Jurkat, Clone E6-1 (cell line): ENCODE measurements at regions not wholly inside any gene's neighbourhood (a gene's known extent, or its start where the extent isn't known, plus 50 kb on each side); places are given as distances from the start of the nearest gene placed in this dataset.
"Not testable (repeated sequence)": the region's sequence is repeated elsewhere in the genome, so short reads cannot be mapped to it uniquely, and the experiment has no call there.

Experiments used
- DNase-seq: peaks from one replicate; pipeline ENCODE4 v3.0.0-alpha.2; 2011; ENCODE audit warnings: low read depth, low spot score
- H3K4me3 ChIP-seq: 2 replicates; pipeline ENCODE4 v1.5.1; 2011; ENCODE audit warnings: mild to moderate bottlenecking, low read length, control low read depth, moderate library complexity

GRCh38 chr9:27791311-27791710 lies 218.0 kb upstream of the C9orf72 start:
- DNase-seq = no peak
- H3K4me3 ChIP-seq = no peak overlapping the region

DNA sequence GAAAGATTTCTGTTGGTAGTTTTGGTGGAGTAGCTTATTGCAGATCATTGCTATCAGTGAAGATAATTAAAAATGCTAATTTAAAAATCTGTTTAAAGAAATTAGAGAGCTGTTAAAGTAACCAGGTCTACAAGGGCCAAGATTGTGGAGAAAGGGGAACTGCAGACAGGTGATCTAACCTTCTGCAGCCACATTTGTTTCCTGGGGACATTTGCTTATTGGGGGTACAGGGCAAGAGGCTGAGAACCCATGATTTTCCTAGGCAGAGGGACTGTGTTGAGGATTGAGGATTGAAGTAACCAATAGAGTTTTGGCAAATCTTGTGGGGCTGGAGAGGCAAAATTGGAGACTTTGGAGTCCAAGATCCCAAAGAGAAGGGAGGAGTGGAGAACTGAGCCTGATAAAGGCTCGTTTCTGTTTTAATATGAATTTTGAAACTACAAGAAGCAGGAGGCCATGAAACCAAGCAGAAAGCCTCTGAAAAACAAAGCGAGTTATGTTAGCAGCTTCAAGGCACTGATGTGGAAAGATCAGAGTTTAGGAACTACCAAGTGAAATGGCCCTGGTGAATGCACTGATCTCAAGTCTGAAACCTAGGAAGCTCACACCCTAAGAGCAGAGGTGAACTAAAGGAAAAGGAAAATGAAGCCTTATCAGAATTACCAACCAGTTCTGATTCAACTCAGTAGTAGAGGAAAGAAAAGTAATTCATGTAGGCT lies 219.8 kb upstream of the C9orf72 start:
- no peak for DNase-seq
- no peak overlapping the region for H3K4me3 ChIP-seq

GRCh38 chr9:27799326-27799725 lies 226.0 kb upstream of the C9orf72 start:
- DNase-seq = no peak

DNA sequence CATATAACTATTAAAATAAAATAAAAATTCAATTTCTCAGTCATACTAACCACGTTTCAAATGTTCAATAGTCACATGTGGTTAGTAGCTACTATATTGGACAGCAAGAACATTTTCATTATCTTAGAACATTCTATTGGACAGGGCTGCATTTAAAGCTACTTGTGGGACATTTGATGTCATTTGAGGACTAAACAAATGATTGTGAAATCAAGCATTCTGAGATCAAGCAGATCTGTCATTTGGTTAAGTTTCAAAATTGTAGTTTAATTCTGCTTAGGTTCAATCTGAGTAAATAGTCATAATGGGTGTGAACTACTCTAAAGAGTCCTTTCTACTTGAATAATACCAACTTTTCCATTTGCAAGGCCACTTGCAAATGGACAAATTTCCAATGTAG lies 226.9 kb upstream of the C9orf72 start:
- no peak overlapping the region for H3K4me3 ChIP-seq
- DNase-seq = no peak

More at GRCh38 chr9:27799326-27799725, 226.0 kb upstream of the C9orf72 start:
- no peak overlapping the region for H3K4me3 ChIP-seq

DNA sequence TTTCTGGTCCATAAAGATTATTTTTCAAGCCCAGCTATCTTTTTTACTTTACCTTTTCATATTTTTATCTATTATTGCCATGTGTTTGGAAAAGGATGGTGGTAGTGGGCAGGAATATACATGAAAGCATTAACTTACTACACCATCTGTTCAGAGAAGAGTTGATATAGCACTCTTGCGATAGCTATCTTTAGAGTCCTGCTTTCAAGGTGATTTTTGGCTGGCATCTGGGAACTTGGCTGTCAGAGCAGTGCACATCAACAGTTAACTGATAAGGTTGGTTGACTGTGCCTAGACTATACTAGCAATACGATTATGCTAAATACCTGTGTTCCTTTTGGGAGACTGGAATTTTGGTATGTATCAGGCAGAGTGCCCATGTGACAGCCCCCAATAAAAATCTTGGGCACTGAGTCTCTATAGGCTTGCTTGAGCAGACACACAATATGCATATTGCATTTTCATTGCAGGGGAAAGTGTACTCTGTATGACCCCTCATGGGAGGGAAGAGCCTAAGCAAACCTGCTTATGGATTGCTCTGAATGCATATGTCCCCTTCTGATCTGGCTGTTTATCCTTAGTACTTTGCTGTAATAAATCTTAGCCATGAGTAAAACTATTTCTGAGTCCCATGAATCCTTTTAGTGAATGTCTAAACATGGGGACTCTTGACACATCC lies 227.6 kb upstream of the C9orf72 start:
- H3K4me3 ChIP-seq = no peak overlapping the region
- no peak for DNase-seq

DNA sequence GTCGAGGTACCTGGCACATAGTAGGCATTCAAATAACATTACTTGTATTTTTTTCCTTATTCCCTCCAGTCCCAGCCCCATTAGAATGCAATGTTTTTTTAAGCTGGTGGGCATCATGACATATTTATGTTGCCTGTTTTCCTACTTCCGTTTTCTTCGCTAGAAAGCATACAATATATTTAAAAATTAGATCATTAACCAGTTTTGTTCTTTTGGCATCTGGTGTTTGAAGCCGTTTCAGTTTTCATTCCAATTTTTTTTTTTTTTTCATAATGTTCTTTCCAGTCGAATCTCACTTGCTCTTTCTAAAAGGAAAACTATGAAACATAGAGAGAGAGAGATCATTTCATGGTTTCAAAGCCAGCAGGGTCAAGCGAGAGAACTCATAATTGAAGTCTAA lies 228.3 kb upstream of the C9orf72 start:
- DNase-seq = no peak
- no peak overlapping the region for H3K4me3 ChIP-seq

- DNase-seq = no peak
- no peak overlapping the region for H3K4me3 ChIP-seq
Measured at GRCh38 chr9:27802418-27802817, 229.1 kb upstream of the C9orf72 start.

GRCh38 chr9:27808864-27809263 lies 235.6 kb upstream of the C9orf72 start:
- no peak overlapping the region for H3K4me3 ChIP-seq
- DNase-seq = no peak

DNA sequence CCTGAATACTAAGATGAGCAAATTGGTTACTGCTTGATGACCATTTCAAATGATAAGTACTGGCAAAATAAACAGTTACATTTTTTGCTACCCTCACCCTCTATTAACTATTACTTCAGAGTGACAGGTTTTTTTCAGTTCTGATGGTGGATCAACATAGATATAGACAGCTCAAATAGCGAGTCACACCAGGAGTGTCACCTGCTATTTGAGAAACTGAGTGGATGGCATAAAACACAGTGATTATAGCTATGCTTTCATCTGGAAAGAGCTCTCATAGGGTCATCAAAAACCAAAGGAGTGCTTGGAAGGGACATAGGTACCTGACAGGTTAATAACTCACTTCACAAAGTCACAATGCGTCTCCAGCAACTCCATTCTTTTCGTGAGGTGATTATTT lies 244.5 kb upstream of the C9orf72 start:
- no peak for DNase-seq

DNA sequence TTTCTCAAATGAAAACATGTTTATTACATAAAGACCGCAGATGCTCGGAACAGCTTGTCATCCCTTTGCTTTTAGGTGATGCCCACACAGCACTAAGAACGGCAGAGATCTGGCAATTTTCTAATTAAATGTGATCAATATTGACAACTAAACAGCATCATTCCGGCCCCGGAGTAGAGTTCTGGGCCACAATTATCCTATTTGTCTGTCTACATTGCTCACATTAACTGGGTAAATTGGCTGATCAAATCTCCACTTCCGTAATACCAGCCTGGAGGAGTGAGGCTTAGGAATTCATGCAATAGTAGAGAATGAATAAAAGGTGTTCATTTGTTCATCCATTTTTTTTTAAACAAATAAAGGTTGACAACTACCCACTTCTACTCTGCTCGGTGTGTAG lies 245.1 kb upstream of the C9orf72 start:
- DNase-seq = no peak
- H3K4me3 ChIP-seq = no peak overlapping the region

More for the DNA sequence above, 244.5 kb upstream of the C9orf72 start:
- no peak overlapping the region for H3K4me3 ChIP-seq

- no peak overlapping the region for H3K4me3 ChIP-seq
- no peak for DNase-seq
Measured at GRCh38 chr9:27828908-27829307, 255.6 kb upstream of the C9orf72 start.

DNA sequence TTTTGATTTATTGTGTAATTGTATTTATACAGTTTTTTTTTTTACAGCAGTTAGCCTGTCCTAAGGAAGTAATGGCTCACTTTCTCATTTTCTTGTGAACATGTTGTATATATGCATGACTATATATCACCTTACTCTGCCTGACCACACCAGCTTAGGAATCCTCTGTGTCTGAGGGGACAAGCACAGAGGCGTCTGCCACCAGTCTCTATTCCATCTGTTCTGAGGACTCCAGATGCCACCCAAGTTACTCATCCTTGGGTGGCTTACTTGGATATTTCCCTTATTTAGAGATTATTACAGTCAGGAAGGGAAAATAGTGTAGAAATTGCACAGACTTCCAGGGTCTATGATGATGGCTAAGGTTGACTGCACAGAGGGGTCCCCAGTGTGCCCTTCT lies 256.3 kb upstream of the C9orf72 start:
- DNase-seq = no peak
- no peak overlapping the region for H3K4me3 ChIP-seq

DNA sequence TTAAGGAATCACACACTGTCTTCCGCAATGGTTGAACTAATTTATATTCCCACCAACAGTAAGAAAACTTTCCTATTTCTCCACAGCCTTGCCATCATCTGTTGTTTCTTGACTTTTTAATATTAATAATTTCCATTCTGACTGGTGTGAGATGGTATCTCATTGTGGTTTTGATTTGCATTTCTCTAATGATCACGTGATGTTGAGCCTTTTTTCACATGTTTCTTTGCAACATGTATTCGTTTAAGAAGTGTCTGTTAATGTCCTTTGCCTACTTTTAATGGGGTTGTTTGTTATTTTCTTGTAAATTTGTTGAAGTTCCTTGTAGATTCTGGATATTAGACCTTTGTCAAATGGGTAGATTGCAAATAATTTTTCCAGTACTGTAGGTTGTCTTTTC lies 258.8 kb upstream of the C9orf72 start:
- H3K4me3 ChIP-seq, DNase-seq: not testable (repeated sequence)

DNA sequence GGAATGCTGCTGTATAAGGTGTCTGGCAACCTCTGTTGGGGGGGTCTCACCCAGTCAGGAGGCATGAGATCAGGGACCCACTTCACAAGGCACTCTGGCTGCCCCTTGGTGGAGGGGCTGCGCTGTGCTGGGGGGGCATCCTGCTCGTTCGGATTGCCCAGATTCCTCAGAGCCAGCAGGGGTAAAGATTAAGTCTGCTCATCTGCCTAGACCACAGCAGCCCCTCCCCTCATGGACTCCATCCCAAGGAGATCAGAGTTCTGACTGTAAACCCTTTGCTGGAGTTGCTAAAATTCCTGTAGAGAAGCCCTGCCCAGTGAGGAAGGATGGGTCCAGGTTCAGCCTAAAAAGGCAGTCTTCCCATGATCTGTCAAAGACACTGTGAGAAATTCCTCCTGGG lies 262.0 kb upstream of the C9orf72 start:
- DNase-seq = no peak
- no peak overlapping the region for H3K4me3 ChIP-seq

GRCh38 chr9:27835746-27836145 lies 262.5 kb upstream of the C9orf72 start:
- DNase-seq = no peak
- no peak overlapping the region for H3K4me3 ChIP-seq

- no peak for DNase-seq
- H3K4me3 ChIP-seq = no peak overlapping the region
Measured at GRCh38 chr9:27836661-27837401, 263.6 kb upstream of the C9orf72 start.

DNA sequence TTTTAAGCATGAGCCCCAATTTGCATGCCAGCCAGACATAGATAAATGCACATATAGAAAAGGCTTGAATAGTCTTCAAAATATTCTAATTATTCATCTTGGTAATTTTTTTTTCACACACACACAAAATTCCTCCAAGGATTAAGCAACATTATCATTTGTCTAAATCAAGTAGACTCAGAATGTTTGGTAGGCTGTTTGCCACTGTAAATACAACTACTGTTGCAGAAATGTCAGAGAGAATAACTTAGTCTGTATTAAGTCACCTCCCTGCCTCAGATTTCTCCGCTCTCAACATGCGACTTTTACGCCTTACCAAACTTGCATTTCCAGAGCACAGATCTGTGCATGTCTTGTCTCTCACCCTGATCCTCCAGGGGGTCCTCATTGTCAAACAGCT lies 265.6 kb upstream of the C9orf72 start:
- H3K4me3 ChIP-seq = no peak overlapping the region
- no peak for DNase-seq

- H3K4me3 ChIP-seq, DNase-seq: not testable (repeated sequence)
Measured at GRCh38 chr9:27839767-27840166, 266.5 kb upstream of the C9orf72 start.

- no peak overlapping the region for H3K4me3 ChIP-seq
- DNase-seq = no peak
Measured at GRCh38 chr9:27844797-27845196, 271.5 kb upstream of the C9orf72 start.

DNA sequence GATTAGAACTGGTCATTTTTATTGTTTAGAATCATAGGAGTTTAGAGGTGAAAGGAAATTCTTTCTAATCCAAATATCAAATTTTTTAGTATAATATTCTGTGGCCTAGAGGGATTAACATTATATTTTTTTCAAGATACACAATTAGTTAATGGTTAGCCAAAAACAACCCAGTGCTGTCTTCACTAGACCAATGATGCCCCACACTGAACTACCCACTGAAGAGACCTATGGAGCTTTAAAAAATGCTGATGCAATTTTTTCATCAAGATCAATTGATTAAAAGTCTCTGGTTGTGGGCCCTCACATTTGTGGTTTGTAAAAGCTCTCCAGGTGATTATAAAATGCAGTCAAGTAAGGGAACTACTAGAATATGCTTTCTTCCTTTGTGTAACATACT lies 274.1 kb upstream of the C9orf72 start:
- H3K4me3 ChIP-seq = no peak overlapping the region
- no peak for DNase-seq
